ENCODE measurements at regions not wholly inside any gene's neighbourhood (a gene's known extent, or its start where the extent isn't known, plus 50 kb on each side); places are given as distances from the start of the nearest gene placed in this dataset.
A peak's percentile ranks its signal among the peaks of the same experiment; 100 is the strongest.

DNA sequence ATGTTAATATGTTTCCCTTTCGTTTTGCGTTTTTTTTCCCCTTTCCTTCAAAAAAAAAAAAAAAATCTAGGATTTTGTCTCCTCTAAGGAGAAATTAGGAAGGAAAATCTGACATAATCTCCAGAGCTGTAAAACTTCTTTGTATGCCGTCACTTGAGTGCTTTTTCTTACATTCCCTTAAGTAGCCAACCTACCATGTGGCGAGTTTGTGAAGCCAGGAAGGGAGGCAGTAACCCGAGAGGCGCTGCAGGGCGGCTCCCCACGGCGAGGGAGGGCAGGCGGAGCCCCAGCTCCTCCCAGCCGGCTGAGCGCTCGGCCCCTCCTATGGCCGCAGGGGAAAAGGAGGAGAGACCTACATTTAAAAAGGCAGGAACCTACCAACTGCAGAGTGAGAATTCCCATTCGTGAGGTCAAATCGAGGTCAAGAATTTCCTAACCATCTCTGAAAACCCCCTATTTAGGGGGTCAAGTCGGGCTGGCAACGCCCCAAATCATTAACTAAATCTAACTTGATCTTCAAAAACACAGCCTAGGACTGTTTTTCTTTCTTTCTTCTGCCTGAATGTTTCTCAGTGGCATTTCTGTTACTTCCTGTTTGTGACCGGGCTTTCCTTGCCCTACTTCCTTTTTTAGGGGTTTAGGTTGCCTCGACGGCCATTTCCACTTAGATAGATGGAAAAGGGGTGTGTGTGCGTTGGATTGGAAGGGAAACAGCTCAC lies 345.1 kb upstream of the KLF3 start:
- 19% methylated on average over 2 of the region's 22 CpGs for WGBS (ENCODE audit: insufficient coverage, low lambda C conversion rate)

DNA sequence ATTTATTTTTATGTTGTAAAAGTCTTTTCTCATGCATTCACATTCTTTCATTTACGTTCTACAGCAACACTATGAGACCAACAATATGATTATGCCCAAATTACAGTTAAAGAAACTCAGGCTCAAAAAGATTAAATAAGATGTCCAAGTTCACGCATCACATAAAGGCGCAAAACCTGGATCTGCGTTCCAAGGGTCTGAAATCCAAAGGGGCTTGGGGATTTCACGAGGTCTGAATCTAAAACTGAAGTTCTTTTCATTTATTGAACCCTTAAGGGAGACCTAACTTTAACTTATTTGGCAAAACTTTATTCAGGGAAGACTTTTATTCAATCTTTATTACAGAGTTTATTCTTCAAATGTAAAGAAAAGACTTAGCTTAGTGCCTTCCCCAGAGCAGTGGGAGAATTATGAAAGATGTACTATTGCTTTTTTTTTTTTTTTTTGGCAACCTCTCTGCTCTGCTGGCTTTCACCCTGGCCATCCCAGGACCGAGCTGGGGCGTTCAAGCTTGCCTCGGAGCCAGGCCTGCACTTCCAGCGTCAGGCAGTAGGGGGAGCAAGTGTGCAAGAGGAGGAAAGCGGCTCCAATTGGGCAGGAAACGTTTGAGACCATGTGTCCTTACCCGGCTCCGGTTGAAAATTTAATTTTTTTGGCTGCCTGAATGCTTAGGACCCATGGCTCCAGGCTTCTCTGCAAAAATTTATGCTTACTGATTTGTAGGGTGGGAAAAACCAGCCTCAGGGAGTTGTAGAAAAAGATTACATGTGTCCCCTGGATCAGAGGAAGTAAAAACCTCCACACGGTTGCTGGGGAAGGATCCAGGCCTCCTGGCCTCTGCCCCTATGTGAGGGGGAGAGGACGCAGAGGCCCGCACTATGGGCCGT lies 344.3 kb upstream of the KLF3 start:
- H3K4me1 ChIP-seq (ENCODE audit: control insufficient read depth, insufficient read depth, low read length): peaks cover 24% of the 10 kb centered on the region
- DNase-seq: peak; percentile 86 to 87
- peaks cover under 1% of the 10 kb centered on the region for H3K9me3 ChIP-seq (ENCODE audit: control insufficient read depth, low read depth, low read length)
- no peaks in the 10 kb centered on the region for H3K36me3 ChIP-seq (ENCODE audit: control insufficient read depth, insufficient read depth, low read length)
- peak overlapping the region; percentile 30 for H3K4me3 ChIP-seq (ENCODE audit: low read length)
- WGBS (ENCODE audit: insufficient coverage, low lambda C conversion rate): 8% methylated on average over 4 of the region's 17 CpGs
- H3K27me3 ChIP-seq (ENCODE audit: control insufficient read depth, insufficient read depth, low read length): no peaks in the 10 kb centered on the region
- H3K27ac ChIP-seq (ENCODE audit: low read length): peak overlapping the region; percentile 85

More for the DNA sequence above, 345.1 kb upstream of the KLF3 start:
- Histone ChIP-seq H3K27ac (ENCODE audit: low read length) (peak overlapping the region; percentile 85), H3K36me3 (ENCODE audit: control insufficient read depth, insufficient read depth, low read length) (no peaks in the 10 kb centered on the region), H3K4me1 (ENCODE audit: control insufficient read depth, insufficient read depth, low read length) (peaks cover 32% of the 10 kb centered on the region), H3K4me3 (ENCODE audit: low read length) (peak overlapping the region; percentile 30), H3K9me3 (ENCODE audit: control insufficient read depth, low read depth, low read length) (no peaks in the 10 kb centered on the region), H3K27me3 (ENCODE audit: control insufficient read depth, insufficient read depth, low read length) (no peaks in the 10 kb centered on the region)
- DNase-seq: peak; percentile 90 to 93

DNA sequence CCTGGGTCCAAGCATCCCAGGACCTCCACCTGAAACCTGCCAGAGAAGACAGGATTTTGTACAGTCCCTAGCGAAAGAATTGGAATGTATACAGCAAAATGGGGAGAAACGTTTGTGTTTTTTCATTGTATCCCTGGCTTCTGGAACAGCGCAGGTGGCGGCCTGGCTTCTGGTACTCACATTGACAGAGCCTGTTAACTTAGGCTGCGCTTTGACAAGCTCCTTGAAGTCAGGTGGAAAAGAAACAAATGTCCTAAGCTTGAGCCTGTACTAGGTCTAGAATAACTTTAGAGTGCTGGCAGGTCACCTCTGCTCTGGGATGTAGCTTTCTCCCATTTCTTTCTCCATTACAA lies 343.7 kb upstream of the KLF3 start:
- Histone ChIP-seq H3K36me3 (ENCODE audit: control insufficient read depth, insufficient read depth, low read length) (no peaks in the 10 kb centered on the region), H3K4me1 (ENCODE audit: control insufficient read depth, insufficient read depth, low read length) (peaks cover 20% of the 10 kb centered on the region), H3K27me3 (ENCODE audit: control insufficient read depth, insufficient read depth, low read length) (no peaks in the 10 kb centered on the region), H3K4me3 (ENCODE audit: low read length) (no peak overlapping the region), H3K27ac (ENCODE audit: low read length) (peak overlapping the region; percentile 2), H3K9me3 (ENCODE audit: control insufficient read depth, low read depth, low read length) (peaks cover 7% of the 10 kb centered on the region)
- WGBS (ENCODE audit: insufficient coverage, low lambda C conversion rate): no CpG with 5 or more reads among the region's 5 CpGs
- DNase-seq: peak in 1 of 2 donors; percentile 35

DNA sequence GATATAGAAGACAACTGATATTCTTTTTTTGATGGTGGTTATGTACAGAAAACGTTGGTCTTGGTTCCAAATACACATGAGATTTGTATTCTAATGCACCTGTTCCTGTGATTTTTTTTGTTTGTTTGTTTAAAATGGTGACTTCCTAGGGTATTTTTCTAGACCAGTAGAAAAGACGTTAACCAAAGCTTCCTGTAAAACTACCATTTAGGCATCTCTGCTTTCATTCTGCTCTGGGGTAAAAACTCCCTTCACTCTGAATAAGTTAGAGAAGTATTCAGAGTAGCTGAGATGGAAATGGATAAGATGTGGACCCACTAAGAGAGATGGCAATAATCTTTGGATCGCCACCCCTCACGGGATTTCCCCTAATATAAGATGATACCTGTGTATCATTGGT lies 343.2 kb upstream of the KLF3 start:
- H3K9me3 ChIP-seq (ENCODE audit: control insufficient read depth, low read depth, low read length): peaks cover 8% of the 10 kb centered on the region
- no CpG with 5 or more reads among the region's 4 CpGs for WGBS (ENCODE audit: insufficient coverage, low lambda C conversion rate)
- no peaks in the 10 kb centered on the region for H3K27me3 ChIP-seq (ENCODE audit: control insufficient read depth, insufficient read depth, low read length)
- no peaks in the 10 kb centered on the region for H3K36me3 ChIP-seq (ENCODE audit: control insufficient read depth, insufficient read depth, low read length)
- no peak overlapping the region for H3K27ac ChIP-seq (ENCODE audit: low read length)
- no peak overlapping the region for H3K4me3 ChIP-seq (ENCODE audit: low read length)
- H3K4me1 ChIP-seq (ENCODE audit: control insufficient read depth, insufficient read depth, low read length): peaks cover 20% of the 10 kb centered on the region
- no peak for DNase-seq

DNA sequence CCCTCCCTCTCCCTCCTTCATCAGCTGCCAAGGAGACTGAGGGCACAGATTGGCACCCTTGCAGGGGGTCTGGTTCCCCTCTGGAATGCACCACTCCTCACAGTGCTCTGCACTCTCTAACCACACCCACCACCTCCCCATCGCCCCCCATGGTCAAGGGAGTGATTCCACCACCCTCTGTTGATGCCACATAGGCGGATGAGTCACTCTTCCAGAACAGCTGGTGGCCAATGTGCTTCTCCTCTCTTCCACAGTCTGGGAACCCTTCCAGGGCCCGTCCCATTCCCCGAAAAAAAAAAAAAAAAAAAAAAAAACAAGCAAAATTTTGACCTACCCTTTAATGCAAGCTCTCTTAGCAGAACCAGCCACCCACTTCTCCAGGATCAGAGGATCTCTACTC lies 341.3 kb upstream of the KLF3 start:
- H3K36me3 ChIP-seq (ENCODE audit: control insufficient read depth, insufficient read depth, low read length): no peaks in the 10 kb centered on the region
- no peak overlapping the region for H3K27ac ChIP-seq (ENCODE audit: low read length)
- WGBS (ENCODE audit: insufficient coverage, low lambda C conversion rate): no CpG with 5 or more reads among the region's 4 CpGs
- no peak overlapping the region for H3K4me3 ChIP-seq (ENCODE audit: low read length)
- peaks cover 8% of the 10 kb centered on the region for H3K9me3 ChIP-seq (ENCODE audit: control insufficient read depth, low read depth, low read length)
- no peak for DNase-seq
- peaks cover 20% of the 10 kb centered on the region for H3K4me1 ChIP-seq (ENCODE audit: control insufficient read depth, insufficient read depth, low read length)
- no peaks in the 10 kb centered on the region for H3K27me3 ChIP-seq (ENCODE audit: control insufficient read depth, insufficient read depth, low read length)

DNA sequence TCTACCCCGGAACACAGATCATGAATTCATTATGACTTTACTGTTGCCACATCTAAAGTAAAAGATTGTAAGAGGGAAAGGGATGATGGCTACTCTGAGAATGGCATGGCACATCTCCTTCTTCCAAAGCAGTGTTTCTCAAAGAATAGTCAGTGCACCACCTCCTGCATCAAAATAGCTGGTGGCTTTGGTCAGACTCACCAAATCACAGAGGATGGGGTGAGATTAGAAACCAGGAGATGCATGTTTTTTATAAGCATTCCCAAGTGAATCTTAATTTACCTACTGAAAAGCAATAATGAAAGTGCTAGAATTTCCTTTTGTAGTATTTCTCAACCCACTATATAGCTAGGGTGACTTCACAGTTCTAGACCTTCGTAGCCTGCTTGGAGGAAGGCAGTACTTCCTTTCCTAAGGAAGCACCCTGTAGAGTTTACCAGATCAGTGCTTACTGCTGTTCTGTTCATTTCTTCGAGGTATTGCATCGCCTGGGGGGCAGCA lies 340.8 kb upstream of the KLF3 start:
- peaks cover 19% of the 10 kb centered on the region for H3K4me1 ChIP-seq (ENCODE audit: control insufficient read depth, insufficient read depth, low read length)
- no peaks in the 10 kb centered on the region for H3K27me3 ChIP-seq (ENCODE audit: control insufficient read depth, insufficient read depth, low read length)
- no peak overlapping the region for H3K27ac ChIP-seq (ENCODE audit: low read length)
- DNase-seq: no peak
- H3K4me3 ChIP-seq (ENCODE audit: low read length): no peak overlapping the region
- peaks cover 8% of the 10 kb centered on the region for H3K9me3 ChIP-seq (ENCODE audit: control insufficient read depth, low read depth, low read length)
- no peaks in the 10 kb centered on the region for H3K36me3 ChIP-seq (ENCODE audit: control insufficient read depth, insufficient read depth, low read length)
- WGBS (ENCODE audit: insufficient coverage, low lambda C conversion rate): no CpG with 5 or more reads among the region's 4 CpGs

DNA sequence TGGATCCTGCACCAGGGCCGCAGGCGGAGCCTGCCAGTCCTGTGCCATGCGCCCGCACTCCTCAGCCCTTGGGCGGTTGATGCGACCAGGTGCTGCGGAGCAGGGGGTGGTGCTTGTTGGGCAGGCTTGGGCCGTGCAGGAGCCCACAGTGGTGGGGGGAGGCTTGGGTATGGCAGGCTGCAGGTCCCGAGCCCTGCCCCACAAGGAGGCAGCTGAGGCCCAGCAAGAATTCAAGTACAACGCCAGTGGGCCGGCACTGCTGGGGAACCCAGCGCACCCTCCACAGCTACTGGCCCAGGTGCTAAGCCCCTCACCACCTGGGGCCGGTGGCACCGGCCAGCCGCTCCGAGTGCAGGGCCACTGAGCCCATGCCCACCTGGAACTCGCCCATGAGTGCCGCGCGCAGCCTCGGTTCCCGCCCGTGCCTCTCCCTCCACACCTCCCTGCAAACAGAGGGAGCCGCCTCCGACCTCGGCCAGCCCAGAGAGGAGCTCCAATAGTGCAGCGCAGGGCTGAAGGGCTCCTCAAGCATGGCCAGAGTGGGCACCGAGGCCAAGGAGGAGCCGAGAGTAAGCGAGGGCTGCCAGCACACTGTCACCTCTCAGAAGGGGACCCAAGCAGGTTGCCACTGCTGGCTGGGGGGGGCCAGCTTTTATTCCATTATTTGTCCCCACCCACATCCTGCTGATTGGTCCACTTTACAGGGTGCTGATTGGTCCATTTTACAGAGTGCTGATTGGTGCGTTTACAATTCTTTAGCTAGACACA lies 339.0 kb upstream of the KLF3 start:
- Histone ChIP-seq H3K9me3 (ENCODE audit: control insufficient read depth, low read depth, low read length) (peaks cover 8% of the 10 kb centered on the region), H3K36me3 (ENCODE audit: control insufficient read depth, insufficient read depth, low read length) (no peaks in the 10 kb centered on the region)

DNA sequence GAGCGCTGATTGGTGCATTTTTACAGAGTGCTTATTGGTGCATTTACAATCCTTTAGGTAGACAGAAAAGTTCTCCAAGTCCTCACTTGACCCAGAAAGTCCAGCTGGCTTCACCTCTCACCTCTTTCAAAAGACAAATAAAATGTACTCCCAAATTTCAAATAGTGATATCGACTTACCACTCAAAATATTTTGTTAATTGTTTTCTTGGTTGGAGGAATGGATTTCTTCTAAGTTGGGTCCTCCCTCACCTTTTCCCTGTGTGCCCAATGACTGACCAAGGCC lies 338.4 kb upstream of the KLF3 start:
- Histone ChIP-seq H3K36me3 (ENCODE audit: control insufficient read depth, insufficient read depth, low read length) (no peaks in the 10 kb centered on the region), H3K4me1 (ENCODE audit: control insufficient read depth, insufficient read depth, low read length) (peaks cover 4% of the 10 kb centered on the region), H3K4me3 (ENCODE audit: low read length) (no peak overlapping the region), H3K27me3 (ENCODE audit: control insufficient read depth, insufficient read depth, low read length) (no peaks in the 10 kb centered on the region), H3K9me3 (ENCODE audit: control insufficient read depth, low read depth, low read length) (peaks cover 8% of the 10 kb centered on the region), H3K27ac (ENCODE audit: low read length) (no peak overlapping the region)
- 100% methylated on average over 2 of the region's 2 CpGs for WGBS (ENCODE audit: insufficient coverage, low lambda C conversion rate)
- no peak for DNase-seq

More for the DNA sequence above, 339.0 kb upstream of the KLF3 start:
- Histone ChIP-seq H3K4me3 (ENCODE audit: low read length) (no peak overlapping the region), H3K4me1 (ENCODE audit: control insufficient read depth, insufficient read depth, low read length) (peaks cover 5% of the 10 kb centered on the region), H3K27ac (ENCODE audit: low read length) (no peak overlapping the region), H3K27me3 (ENCODE audit: control insufficient read depth, insufficient read depth, low read length) (no peaks in the 10 kb centered on the region)
- WGBS (ENCODE audit: insufficient coverage, low lambda C conversion rate): no CpG with 5 or more reads among the region's 31 CpGs
- no peak for DNase-seq

DNA sequence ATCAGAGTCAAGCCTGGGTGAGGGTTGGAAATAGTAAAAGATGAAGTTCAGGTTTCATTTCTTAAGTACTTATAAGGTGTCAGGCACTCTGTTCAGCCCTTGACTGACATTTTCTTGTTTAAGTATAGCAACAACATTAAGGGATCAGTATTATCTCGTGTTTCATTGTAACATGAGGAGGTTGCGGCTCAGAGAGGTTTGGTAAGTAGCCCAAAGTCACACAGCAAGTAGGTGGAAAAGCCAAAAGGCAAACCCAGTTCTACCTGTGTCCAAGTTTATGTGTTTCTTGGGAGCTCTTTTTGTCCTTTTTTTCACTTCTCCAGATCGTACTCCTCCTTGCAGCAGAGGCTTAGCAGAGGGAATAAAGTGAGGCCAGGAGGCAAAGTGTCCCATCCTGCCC lies 337.5 kb upstream of the KLF3 start:
- DNase-seq: no peak
- Histone ChIP-seq H3K36me3 (ENCODE audit: control insufficient read depth, insufficient read depth, low read length) (no peaks in the 10 kb centered on the region), H3K4me1 (ENCODE audit: control insufficient read depth, insufficient read depth, low read length) (peaks cover 12% of the 10 kb centered on the region), H3K27me3 (ENCODE audit: control insufficient read depth, insufficient read depth, low read length) (no peaks in the 10 kb centered on the region), H3K27ac (ENCODE audit: low read length) (no peak overlapping the region), H3K4me3 (ENCODE audit: low read length) (no peak overlapping the region), H3K9me3 (ENCODE audit: control insufficient read depth, low read depth, low read length) (peaks cover 8% of the 10 kb centered on the region)
- no CpG with 5 or more reads among the region's 3 CpGs for WGBS (ENCODE audit: insufficient coverage, low lambda C conversion rate)

DNA sequence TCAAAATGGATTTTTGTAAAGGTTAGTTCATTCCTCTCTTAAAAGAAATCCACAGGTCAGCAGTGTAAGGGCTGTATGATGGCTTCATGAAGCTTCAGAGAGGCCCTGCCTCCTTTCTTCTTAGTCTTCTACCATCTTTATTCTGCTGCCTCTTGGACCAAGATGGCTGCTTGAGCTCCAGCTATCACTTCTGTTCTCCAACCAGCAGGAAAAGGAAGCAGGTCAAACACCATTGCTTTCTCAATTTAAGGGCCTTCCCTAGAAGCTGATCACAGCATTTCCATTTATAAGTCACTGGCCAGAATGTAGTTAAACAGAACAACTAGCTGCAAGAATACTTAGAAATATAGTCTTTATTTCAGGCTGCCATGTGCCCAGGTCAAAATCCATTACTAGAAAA lies 336.8 kb upstream of the KLF3 start:
- H3K4me1 ChIP-seq (ENCODE audit: control insufficient read depth, insufficient read depth, low read length): peaks cover 17% of the 10 kb centered on the region
- no peak for DNase-seq
- no peak overlapping the region for H3K4me3 ChIP-seq (ENCODE audit: low read length)
- no peaks in the 10 kb centered on the region for H3K36me3 ChIP-seq (ENCODE audit: control insufficient read depth, insufficient read depth, low read length)
- H3K27ac ChIP-seq (ENCODE audit: low read length): no peak overlapping the region
- no peaks in the 10 kb centered on the region for H3K27me3 ChIP-seq (ENCODE audit: control insufficient read depth, insufficient read depth, low read length)
- peaks cover 8% of the 10 kb centered on the region for H3K9me3 ChIP-seq (ENCODE audit: control insufficient read depth, low read depth, low read length)
